Activated T-helper 17 cell treated with anti-CD3 and anti-CD28 coated beads, Interleukin-2, amount 50 U/mL, for 72 hours (primary cell): ENCODE measurements at regions not wholly inside any gene's neighbourhood (a gene's known extent, or its start where the extent isn't known, plus 50 kb on each side); places are given as distances from the start of the nearest gene placed in this dataset.
"Not testable (repeated sequence)": the region's sequence is repeated elsewhere in the genome, so short reads cannot be mapped to it uniquely, and the experiment has no call there.

Experiments used
- ATAC-seq: fragments of 150-1000 bp; cut with Tn5 transposase; replicated peaks from 2 replicates; pipeline ENCODE4 v1.10.0; 2021; ENCODE audit warnings: mild to moderate bottlenecking, moderate library complexity
- H3K27ac Mint-ChIP-seq: one replicate; pipeline ENCODE4 v1.8.0; 2022; ENCODE audit warnings: mixed read lengths
- H3K27me3 Mint-ChIP-seq: one replicate; pipeline ENCODE4 v1.8.0; 2022; ENCODE audit warnings: mixed read lengths
- H3K36me3 Mint-ChIP-seq: one replicate; pipeline ENCODE4 v1.8.0; 2022; ENCODE audit warnings: low read depth, mild to moderate bottlenecking, mixed read lengths
- H3K4me1 Mint-ChIP-seq: one replicate; pipeline ENCODE4 v1.8.0; 2022; ENCODE audit warnings: mixed read lengths
- H3K4me3 Mint-ChIP-seq: one replicate; pipeline ENCODE4 v1.8.0; 2022; ENCODE audit warnings: mild to moderate bottlenecking, mixed read lengths
- H3K9me3 Mint-ChIP-seq: one replicate; pipeline ENCODE4 v1.8.0; 2022; ENCODE audit warnings: mixed read lengths

DNA sequence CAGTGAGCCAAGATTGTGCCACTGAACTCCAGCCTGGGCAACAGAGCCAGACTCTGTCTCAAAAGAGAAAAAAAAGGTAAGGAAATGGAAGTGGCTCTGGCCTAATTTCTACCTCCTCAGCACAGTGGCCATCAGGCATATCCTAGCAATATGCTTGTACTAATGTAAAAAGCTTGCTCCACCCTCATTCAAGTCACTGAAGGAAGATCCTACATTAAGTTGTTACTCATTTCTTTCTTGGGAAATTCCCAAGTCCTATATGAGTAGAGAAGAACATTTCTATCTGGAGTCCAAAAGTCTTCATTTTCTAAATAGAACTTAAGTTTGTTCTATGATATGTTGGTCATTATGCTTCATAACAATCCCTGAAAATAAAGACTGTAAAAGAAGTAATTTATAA is 67.3 kb upstream of the HOXC13 start:
- H3K4me1 Mint-ChIP-seq = no peaks in the 10 kb centered on the region
- H3K27me3 Mint-ChIP-seq = peaks cover 54% of the 10 kb centered on the region
- no peak overlapping the region for H3K4me3 Mint-ChIP-seq
- H3K36me3 Mint-ChIP-seq = no peaks in the 10 kb centered on the region
- no peak for ATAC-seq
- no peak overlapping the region for H3K27ac Mint-ChIP-seq
- H3K9me3 Mint-ChIP-seq = no peaks in the 10 kb centered on the region

DNA sequence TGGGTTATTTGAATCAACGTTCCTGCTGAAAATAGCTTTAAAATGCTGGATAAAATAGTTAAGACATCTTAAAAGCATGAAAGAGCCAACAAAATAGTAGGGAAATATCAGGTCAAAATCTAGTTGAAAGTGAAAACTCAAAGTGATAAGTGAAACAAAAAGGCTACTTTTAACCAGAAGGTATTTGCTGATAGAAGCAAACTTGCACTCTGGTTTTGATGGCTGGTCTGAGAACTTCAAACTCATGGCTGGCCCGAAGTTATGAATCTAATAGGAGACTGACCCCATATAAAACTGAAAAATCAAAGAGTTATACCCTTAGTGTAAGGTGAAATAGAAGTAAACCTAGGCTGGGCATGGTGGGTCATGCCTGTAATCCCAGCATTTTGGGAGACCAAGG is 66.3 kb upstream of the HOXC13 start:
- no peak overlapping the region for H3K27ac Mint-ChIP-seq
- no peak overlapping the region for H3K4me3 Mint-ChIP-seq
- no peaks in the 10 kb centered on the region for H3K9me3 Mint-ChIP-seq
- H3K4me1 Mint-ChIP-seq = no peaks in the 10 kb centered on the region
- H3K27me3 Mint-ChIP-seq = peaks cover 54% of the 10 kb centered on the region
- no peak for ATAC-seq
- no peaks in the 10 kb centered on the region for H3K36me3 Mint-ChIP-seq

GRCh38 chr12:53877961-53878360 is 60.7 kb upstream of the HOXC13 start:
- not testable (repeated sequence) for H3K36me3 Mint-ChIP-seq, H3K4me3 Mint-ChIP-seq, H3K9me3 Mint-ChIP-seq, H3K27ac Mint-ChIP-seq, ATAC-seq, H3K4me1 Mint-ChIP-seq
- peaks cover 36% of the 10 kb centered on the region for H3K27me3 Mint-ChIP-seq

DNA sequence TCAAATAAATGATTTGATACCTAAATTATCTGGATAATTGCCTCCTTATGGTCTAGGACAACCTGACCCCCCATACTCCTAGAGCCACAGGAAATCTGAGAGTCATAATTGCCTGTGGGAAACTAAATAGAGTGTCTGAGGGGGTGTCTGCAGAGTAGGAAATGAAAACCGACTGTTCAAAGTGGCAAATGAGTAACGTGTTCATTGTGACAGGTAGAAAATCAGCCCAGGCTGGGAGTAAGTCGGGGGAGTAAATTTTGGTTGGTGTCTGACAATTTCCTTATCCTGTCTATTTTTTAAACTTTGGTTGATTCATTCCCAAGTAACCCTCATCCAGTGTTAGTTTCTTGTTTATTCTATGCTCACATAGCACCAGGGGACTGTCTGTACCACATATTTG is 51.6 kb upstream of the HOXC13 start:
- Mint-ChIP-seq H3K27me3 (peaks cover 72% of the 10 kb centered on the region), H3K27ac (no peak overlapping the region), H3K36me3 (no peaks in the 10 kb centered on the region), H3K9me3 (no peaks in the 10 kb centered on the region), H3K4me3 (no peak overlapping the region), H3K4me1 (no peaks in the 10 kb centered on the region)
- no peak for ATAC-seq

- H3K4me3 Mint-ChIP-seq = no peak overlapping the region
- no peak for ATAC-seq
- H3K4me1 Mint-ChIP-seq = no peaks in the 10 kb centered on the region
- peaks cover 74% of the 10 kb centered on the region for H3K27me3 Mint-ChIP-seq
- H3K9me3 Mint-ChIP-seq = no peaks in the 10 kb centered on the region
- no peaks in the 10 kb centered on the region for H3K36me3 Mint-ChIP-seq
- no peak overlapping the region for H3K27ac Mint-ChIP-seq
These were observed 50.8 kb upstream of the HOXC13 start for GRCh38 chr12:53887881-53888280.
